Activated B cell treated with CpG ODN at 0.5 μM for 24 hours (primary cell): ENCODE measurements at regions not wholly inside any gene's neighbourhood (a gene's known extent, or its start where the extent isn't known, plus 50 kb on each side); places are given as distances from the start of the nearest gene placed in this dataset.

Experiments
- ATAC-seq: fragments of 200-7000 bp; cut with Tn5 transposase; one replicate; pipeline ENCODE4 v1.10.0; 2021; ENCODE audit warnings: low read depth, mild to moderate bottlenecking, moderate library complexity
- CTCF ChIA-PET: fragments of 350-600 bp; sonication (Branson Sonifier 250); formaldehyde crosslinking; loops from one replicate; lab custom pipeline; 2021; ENCODE audit warnings: antibody characterized with exemption; lab: Charles Lee
- POLR2A ChIA-PET: fragments of 350-600 bp; sonication (Branson Sonifier 250); formaldehyde crosslinking; loops from one replicate; lab custom pipeline; 2021; ENCODE audit warnings: antibody characterized with exemption; lab: Charles Lee
- DNase-seq: peaks from one replicate; pipeline ENCODE4 v3.0.0; 2022
- H3K27ac Mint-ChIP-seq: one replicate; pipeline ENCODE4 v1.8.0; 2020; ENCODE audit warnings: mixed read lengths
- H3K27me3 Mint-ChIP-seq: one replicate; pipeline ENCODE4 v1.8.0; 2021; ENCODE audit warnings: mixed read lengths
- H3K36me3 Mint-ChIP-seq: one replicate; pipeline ENCODE4 v1.8.0; 2021; ENCODE audit warnings: low read depth, mixed read lengths
- H3K4me1 Mint-ChIP-seq: one replicate; pipeline ENCODE4 v1.8.0; 2021; ENCODE audit warnings: mixed read lengths
- H3K4me3 Mint-ChIP-seq: one replicate; pipeline ENCODE4 v1.8.0; 2020; ENCODE audit warnings: mild to moderate bottlenecking, mixed read lengths
- H3K9me3 Mint-ChIP-seq: one replicate; pipeline ENCODE4 v1.8.0; 2020; ENCODE audit warnings: mixed read lengths
- CTCF ChIP-seq: fragments of 200-600 bp; IDR thresholded peaks from one replicate; pipeline ENCODE4 v1.8.0; 2022; ENCODE audit warnings: antibody characterized with exemption, mild to moderate bottlenecking
- intact Hi-C: fragments of 100-400 bp; cut with micrococcal nuclease; formaldehyde crosslinking; loops from one replicate; pipeline ENCODE4 v1.15.1; 2024

- CTCF ChIA-PET, result interaction anchor here (0.9 kb wide), 1 partner anchor 758 kb away, joined by 3 read pairs; no protein-coding TSS in a partner anchor
- H3K9me3 Mint-ChIP-seq, result no peaks in the 10 kb centered on the region
These were observed 186.5 kb downstream of the MSL3 start for GRCh38 chrX:11944501-11944900.

GRCh38 chrX:11949291-11949690, 189.0 kb upstream of the FRMPD4 start:
- Mint-ChIP-seq H3K9me3 (no peaks in the 10 kb centered on the region), H3K36me3 (no peaks in the 10 kb centered on the region), H3K4me1 (no peaks in the 10 kb centered on the region), H3K27ac (no peak overlapping the region), H3K27me3 (peaks cover 8% of the 10 kb centered on the region), H3K4me3 (no peak overlapping the region)
- POLR2A ChIA-PET, result no interaction called here
- intact Hi-C loops, result no loop called here
- DNase-seq, result no peak
- ATAC-seq, result no peak
- TF ChIP-seq CTCF, result no peak
- CTCF ChIA-PET, result no interaction called here

More at GRCh38 chrX:11944501-11944900, 186.5 kb downstream of the MSL3 start:
- no peaks in the 10 kb centered on the region for H3K36me3 Mint-ChIP-seq
- intact Hi-C loops, result no loop called here
- DNase-seq (no peak), ATAC-seq (no peak)
- no peak overlapping the region for H3K27ac Mint-ChIP-seq
- H3K4me1 Mint-ChIP-seq, result no peaks in the 10 kb centered on the region
- POLR2A ChIA-PET, result no interaction called here
- no peak overlapping the region for H3K4me3 Mint-ChIP-seq
- H3K27me3 Mint-ChIP-seq, result peaks cover 5% of the 10 kb centered on the region
- TF ChIP-seq CTCF, result no peak

GRCh38 chrX:11952176-11952720, 186.0 kb upstream of the FRMPD4 start:
- TF ChIP-seq CTCF, result no peak
- DNase-seq, result no peak
- no peak overlapping the region for H3K4me3 Mint-ChIP-seq
- no peak overlapping the region for H3K27ac Mint-ChIP-seq
- ChIA-PET POLR2A (no interaction called here), CTCF (no interaction called here)
- no peaks in the 10 kb centered on the region for H3K36me3 Mint-ChIP-seq
- H3K4me1 Mint-ChIP-seq, result no peaks in the 10 kb centered on the region
- ATAC-seq, result no peak
- H3K27me3 Mint-ChIP-seq, result peaks cover 8% of the 10 kb centered on the region
- intact Hi-C loops, result no loop called here
- no peaks in the 10 kb centered on the region for H3K9me3 Mint-ChIP-seq

- ChIA-PET POLR2A (no interaction called here), CTCF (no interaction called here)
- H3K36me3 Mint-ChIP-seq, result no peaks in the 10 kb centered on the region
- no peaks in the 10 kb centered on the region for H3K4me1 Mint-ChIP-seq
- H3K9me3 Mint-ChIP-seq, result no peaks in the 10 kb centered on the region
- DNase-seq (no peak), ATAC-seq (no peak)
- intact Hi-C loops, result no loop called here
- no peak for TF ChIP-seq CTCF
- H3K4me3 Mint-ChIP-seq, result no peak overlapping the region
- peaks cover 8% of the 10 kb centered on the region for H3K27me3 Mint-ChIP-seq
- no peak overlapping the region for H3K27ac Mint-ChIP-seq
These were observed 184.7 kb upstream of the FRMPD4 start for GRCh38 chrX:11953615-11954014.

GRCh38 chrX:11954176-11954575, 184.1 kb upstream of the FRMPD4 start:
- Mint-ChIP-seq H3K27ac (no peak overlapping the region), H3K36me3 (no peaks in the 10 kb centered on the region), H3K27me3 (peaks cover 5% of the 10 kb centered on the region), H3K4me3 (no peak overlapping the region), H3K4me1 (no peaks in the 10 kb centered on the region), H3K9me3 (no peaks in the 10 kb centered on the region)
- no peak for DNase-seq
- intact Hi-C loops, result no loop called here
- POLR2A ChIA-PET, result no interaction called here
- no peak for ATAC-seq
- no peak for TF ChIP-seq CTCF
- CTCF ChIA-PET, result no interaction called here
